ENCODE measurements at regions not wholly inside any gene's neighbourhood (a gene's known extent, or its start where the extent isn't known, plus 50 kb on each side); places are given as distances from the start of the nearest gene placed in this dataset.

GRCh38 chr1:47568763-47569162, 130.9 kb downstream of the FOXD2 start:
- TF ChIP-seq FOXP2 (optimal IDR thresholded peaks at IDR 0.05; ENCODE audit: borderline replicate concordance, extremely low read depth, extremely low read length, insufficient read depth): no peak
- TF ChIP-seq REST (IDR thresholded peaks at IDR 0.05; ENCODE audit: insufficient read depth in 1 of 2, low read depth in 2 of 2, low read length in 2 of 2): no peak
- no peak for TF ChIP-seq TAF1 (IDR thresholded peaks at IDR 0.05; ENCODE audit: borderline replicate concordance, insufficient read depth, low read length)
- TF ChIP-seq SIN3A (IDR thresholded peaks at IDR 0.05; ENCODE audit: borderline replicate concordance, insufficient read depth, low read length): no peak
- TF ChIP-seq POLR2AphosphoS5 (IDR thresholded peaks at IDR 0.05; ENCODE audit: low read depth, low read length): no peak

GRCh38 chr1:47569261-47569660, 131.4 kb downstream of the FOXD2 start:
- TF ChIP-seq SIN3A (IDR thresholded peaks at IDR 0.05; ENCODE audit: borderline replicate concordance, insufficient read depth, low read length): no peak
- no peak for TF ChIP-seq POLR2AphosphoS5 (IDR thresholded peaks at IDR 0.05; ENCODE audit: low read depth, low read length)
- no peak for TF ChIP-seq TAF1 (IDR thresholded peaks at IDR 0.05; ENCODE audit: borderline replicate concordance, insufficient read depth, low read length)
- TF ChIP-seq REST (IDR thresholded peaks at IDR 0.05; ENCODE audit: insufficient read depth in 1 of 2, low read depth in 2 of 2, low read length in 2 of 2): no peak
- no peak for TF ChIP-seq FOXP2 (optimal IDR thresholded peaks at IDR 0.05; ENCODE audit: borderline replicate concordance, extremely low read depth, extremely low read length, insufficient read depth)

- no peak for TF ChIP-seq POLR2AphosphoS5 (IDR thresholded peaks at IDR 0.05; ENCODE audit: low read depth, low read length)
- no peak for TF ChIP-seq REST (IDR thresholded peaks at IDR 0.05; ENCODE audit: insufficient read depth in 1 of 2, low read depth in 2 of 2, low read length in 2 of 2)
- no peak for TF ChIP-seq TAF1 (IDR thresholded peaks at IDR 0.05; ENCODE audit: borderline replicate concordance, insufficient read depth, low read length)
- no peak for TF ChIP-seq FOXP2 (optimal IDR thresholded peaks at IDR 0.05; ENCODE audit: borderline replicate concordance, extremely low read depth, extremely low read length, insufficient read depth)
Observed at GRCh38 chr1:47569681-47570470, 132.0 kb downstream of the FOXD2 start.

GRCh38 chr1:47571161-47571560, 133.3 kb downstream of the FOXD2 start:
- TF ChIP-seq POLR2AphosphoS5 (IDR thresholded peaks at IDR 0.05; ENCODE audit: low read depth, low read length) (no peak), TAF1 (IDR thresholded peaks at IDR 0.05; ENCODE audit: borderline replicate concordance, insufficient read depth, low read length) (no peak), REST (IDR thresholded peaks at IDR 0.05; ENCODE audit: insufficient read depth in 1 of 2, low read depth in 2 of 2, low read length in 2 of 2) (no peak), SIN3A (IDR thresholded peaks at IDR 0.05; ENCODE audit: borderline replicate concordance, insufficient read depth, low read length) (no peak), FOXP2 (optimal IDR thresholded peaks at IDR 0.05; ENCODE audit: borderline replicate concordance, extremely low read depth, extremely low read length, insufficient read depth) (no peak)
